Body of pancreas (tissue), 4 donors: ENCODE measurements at regions not wholly inside any gene's neighbourhood (a gene's known extent, or its start where the extent isn't known, plus 50 kb on each side); places are given as distances from the start of the nearest gene placed in this dataset.

ENCODE experiments used
- ATAC-seq: fragments of 150-250 bp; one replicate; pipeline ENCODE4 v1.9.1; 2016
- DNase-seq, 4 donors: peaks; one replicate each; pipeline ENCODE4 v3.0.0-alpha.2; 2019
- H3K27ac ChIP-seq, 4 donors: fragments of 200-600 bp; sonication (generic); 1 replicate in 3 of 4; 2 replicates in 1 of 4; pipeline versions ENCODE4 v1.5.1 to v1.6.1; 2016 to 2019; ENCODE audit warnings: mild to moderate bottlenecking in 1 of 4, mixed read lengths in 1 of 4, moderate library complexity in 1 of 4
- H3K27me3 ChIP-seq, 2 donors: fragments of 200-600 bp; sonication (generic); one replicate each; pipeline ENCODE4 v1.6.0; 2016; ENCODE audit warnings: mild to moderate bottlenecking in 1 of 2
- H3K36me3 ChIP-seq, 2 donors: fragments of 200-600 bp; sonication (generic); replicated peaks in 1 of 2; 2 replicates each; pipeline ENCODE4 v1.5.1; 2016; ENCODE audit warnings: low read depth in 2 of 2; ENCODE audit not compliant: insufficient read depth in 1 of 2
- H3K4me1 ChIP-seq: fragments of 200-600 bp; sonication (generic); one replicate; pipeline ENCODE4 v1.6.0; 2016
- H3K4me3 ChIP-seq, 2 donors: fragments of 200-600 bp; sonication (generic); 1 replicate in 1 of 2; 2 replicates in 1 of 2; pipeline ENCODE4 v1.5.1; 2016 to 2019
- H3K9me3 ChIP-seq, 3 donors: fragments of 200-600 bp; sonication (generic); 1 replicate in 2 of 3; 2 replicates in 1 of 3; pipeline ENCODE4 v1.5.1; 2016
- POLR2A ChIP-seq, 3 donors: fragments of 450-650 bp; IDR thresholded peaks; one replicate each; pipeline ENCODE4 v1.6.1; 2016; ENCODE audit warnings: antibody characterized with exemption in 3 of 3, mild to moderate bottlenecking in 2 of 3
- WGBS, 2 donors: methylation state at CpG; one replicate each; pipeline ENCODE4 v1.1.5; 2017; 5-methylcytosine and 5-hydroxymethylcytosine counted together
- intact Hi-C: fragments of 100-400 bp; cut with DNase I; formaldehyde crosslinking; loops from one replicate; pipeline ENCODE4 v1.15.1; 2023
- TF ChIP-seq, protein P1 (sequence below), 7 experiments: fragments of 450-650 bp in 4 of 7; fragments of 200-600 bp in 3 of 7; sonication (generic) in 3 of 7; IDR thresholded peaks; one replicate each; pipeline ENCODE4 v1.5.1; 2016 to 2019; ENCODE audit warnings: antibody characterized with exemption in 7 of 7

DNA sequence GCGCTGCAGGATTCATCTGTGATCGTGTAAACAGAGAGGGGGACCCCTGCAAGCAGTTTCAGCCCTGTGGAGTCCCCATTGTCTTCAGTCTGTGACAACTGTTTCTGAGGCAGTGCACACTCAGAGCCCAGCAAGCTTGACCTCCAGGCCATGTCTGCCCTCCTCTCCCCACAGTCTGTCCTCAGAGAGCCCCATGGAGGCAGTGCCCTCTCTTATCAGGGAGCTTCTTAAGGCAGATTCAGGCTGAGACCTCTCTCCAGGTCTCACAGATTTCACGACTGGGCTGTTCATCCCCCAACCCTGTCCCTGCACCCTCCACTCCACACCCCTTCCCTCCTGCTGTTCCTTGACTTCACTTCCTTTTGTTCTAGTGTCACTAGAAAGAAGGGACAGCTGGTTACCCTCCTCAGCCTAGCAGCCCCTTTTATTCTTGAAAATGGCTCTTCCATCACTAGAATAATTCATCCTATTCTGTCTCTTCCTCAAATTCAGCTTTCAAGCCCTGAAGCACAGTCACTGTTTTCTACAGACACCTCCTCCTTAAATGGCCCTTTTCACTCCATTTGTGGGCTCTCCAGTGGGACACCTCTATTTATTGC is 218.4 kb downstream of the MED10 start:
- ATAC-seq (no peak), DNase-seq (no peak)
- Histone ChIP-seq H3K27me3 (no peaks in the 10 kb centered on the region), H3K4me3 (no peak overlapping the region), H3K9me3 (no peaks in the 10 kb centered on the region), H3K4me1 (no peaks in the 10 kb centered on the region), H3K27ac (no peak overlapping the region), H3K36me3 (no peaks in the 10 kb centered on the region)
- intact Hi-C loops = no loop called here
- TF ChIP-seq, protein P1, sequence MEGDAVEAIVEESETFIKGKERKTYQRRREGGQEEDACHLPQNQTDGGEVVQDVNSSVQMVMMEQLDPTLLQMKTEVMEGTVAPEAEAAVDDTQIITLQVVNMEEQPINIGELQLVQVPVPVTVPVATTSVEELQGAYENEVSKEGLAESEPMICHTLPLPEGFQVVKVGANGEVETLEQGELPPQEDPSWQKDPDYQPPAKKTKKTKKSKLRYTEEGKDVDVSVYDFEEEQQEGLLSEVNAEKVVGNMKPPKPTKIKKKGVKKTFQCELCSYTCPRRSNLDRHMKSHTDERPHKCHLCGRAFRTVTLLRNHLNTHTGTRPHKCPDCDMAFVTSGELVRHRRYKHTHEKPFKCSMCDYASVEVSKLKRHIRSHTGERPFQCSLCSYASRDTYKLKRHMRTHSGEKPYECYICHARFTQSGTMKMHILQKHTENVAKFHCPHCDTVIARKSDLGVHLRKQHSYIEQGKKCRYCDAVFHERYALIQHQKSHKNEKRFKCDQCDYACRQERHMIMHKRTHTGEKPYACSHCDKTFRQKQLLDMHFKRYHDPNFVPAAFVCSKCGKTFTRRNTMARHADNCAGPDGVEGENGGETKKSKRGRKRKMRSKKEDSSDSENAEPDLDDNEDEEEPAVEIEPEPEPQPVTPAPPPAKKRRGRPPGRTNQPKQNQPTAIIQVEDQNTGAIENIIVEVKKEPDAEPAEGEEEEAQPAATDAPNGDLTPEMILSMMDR (IDR thresholded peaks at IDR 0.05) = no peak
- no peak for TF ChIP-seq POLR2A (IDR thresholded peaks at IDR 0.05)
- 29 to 56% methylated on average over 3 of the region's 3 CpGs for WGBS, 2 donors

DNA sequence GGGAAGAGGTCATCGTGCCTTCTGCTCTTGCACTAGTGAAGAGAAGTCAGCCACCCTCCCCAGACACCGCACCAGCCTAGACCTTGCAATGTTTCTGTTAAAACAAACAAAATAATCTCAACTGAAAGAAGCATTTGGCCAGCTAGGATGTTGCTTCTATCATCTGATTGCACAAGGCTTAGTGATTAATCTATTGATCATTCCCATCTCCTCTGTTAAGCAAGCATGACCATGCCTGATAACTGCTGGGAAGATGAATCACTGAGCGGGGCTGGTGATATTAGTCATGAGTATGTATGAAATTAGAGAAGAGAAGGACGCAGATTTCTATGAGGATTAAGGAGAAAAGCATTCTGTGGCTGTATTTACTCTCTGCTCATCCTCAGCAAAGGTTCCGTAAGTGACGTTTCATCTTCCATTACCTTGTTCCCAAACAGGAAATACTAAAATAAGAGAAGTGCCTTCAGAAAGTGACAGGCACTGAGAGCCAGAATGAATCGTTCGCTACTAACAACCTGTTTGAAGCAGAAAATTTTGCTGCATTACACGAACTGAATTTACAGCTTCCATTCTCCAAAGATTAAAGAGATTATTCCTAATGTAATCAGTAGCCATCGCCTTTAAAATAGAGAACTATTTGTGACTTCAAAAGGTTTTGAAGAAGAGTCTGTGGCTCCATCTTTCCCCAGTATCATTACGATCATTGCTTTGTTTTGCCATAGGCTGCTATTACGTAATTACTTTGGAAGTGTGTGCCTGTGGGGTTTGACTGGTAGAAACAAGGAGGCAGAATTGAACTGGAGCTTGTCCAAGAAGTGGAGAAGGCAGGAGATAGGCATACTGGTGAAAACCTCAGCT is 219.1 kb downstream of the MED10 start:
- Histone ChIP-seq H3K36me3 (no peaks in the 10 kb centered on the region), H3K9me3 (no peaks in the 10 kb centered on the region), H3K27ac (no peak overlapping the region), H3K4me1 (no peaks in the 10 kb centered on the region), H3K27me3 (no peaks in the 10 kb centered on the region), H3K4me3 (no peak overlapping the region)
- DNase-seq = peak in 1 of 4 donors; percentile 12
- no peak for TF ChIP-seq POLR2A (IDR thresholded peaks at IDR 0.05)
- TF ChIP-seq, protein P1 (IDR thresholded peaks at IDR 0.05) = no peak
- intact Hi-C loops = no loop called here
- ATAC-seq = no peak
- 30 to 43% methylated on average over 12 of the region's 12 CpGs for WGBS, 2 donors

DNA sequence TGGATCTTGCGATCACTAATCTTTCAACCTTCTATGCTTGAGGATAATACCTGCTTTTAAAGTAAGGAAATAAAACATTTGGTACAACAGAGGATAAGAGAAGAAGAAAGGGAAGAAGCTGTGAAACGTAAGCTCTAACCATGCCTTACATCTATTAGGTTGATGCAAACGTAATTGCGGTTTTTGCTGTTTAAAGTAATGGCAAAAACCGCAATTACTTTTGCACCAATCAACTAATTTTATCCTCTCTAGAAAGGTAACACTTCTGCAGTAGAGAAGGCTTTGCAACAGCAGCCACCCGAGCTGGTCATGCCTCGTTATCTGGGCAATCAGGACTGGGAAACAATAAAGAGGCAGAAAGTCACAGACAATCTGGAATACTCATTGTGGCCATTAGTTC is 224.1 kb downstream of the MED10 start:
- H3K4me3 ChIP-seq = no peak overlapping the region
- no peaks in the 10 kb centered on the region for H3K36me3 ChIP-seq
- H3K9me3 ChIP-seq = no peaks in the 10 kb centered on the region
- intact Hi-C loops = no loop called here
- no peak for DNase-seq
- H3K27ac ChIP-seq = no peak overlapping the region
- no peaks in the 10 kb centered on the region for H3K27me3 ChIP-seq
- 64 to 71% methylated on average over 7 of the region's 7 CpGs for WGBS, 2 donors
- H3K4me1 ChIP-seq = no peaks in the 10 kb centered on the region
- TF ChIP-seq, protein P1 (IDR thresholded peaks at IDR 0.05) = no peak
- no peak for TF ChIP-seq POLR2A (IDR thresholded peaks at IDR 0.05)
- ATAC-seq = no peak

DNA sequence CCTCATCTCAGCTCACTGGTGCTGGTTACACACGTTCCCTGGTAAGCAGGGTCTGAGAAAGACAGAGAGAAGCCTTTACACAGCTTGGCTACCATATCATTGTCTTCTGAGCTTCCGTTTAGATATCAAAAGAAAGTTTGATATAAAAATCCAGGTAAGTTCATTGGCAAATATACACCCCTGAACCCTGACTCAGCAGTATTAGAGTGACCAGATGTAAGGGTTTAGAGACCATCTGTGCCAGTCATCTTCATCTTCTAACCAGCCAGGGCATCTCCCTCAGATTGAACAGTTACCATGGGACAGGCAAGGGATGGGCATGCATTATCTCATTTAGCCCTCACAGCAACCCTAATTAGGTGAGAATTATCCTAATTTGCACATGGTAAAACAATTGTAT is 232.1 kb downstream of the MED10 start:
- Histone ChIP-seq H3K36me3 (no peaks in the 10 kb centered on the region), H3K27ac (no peak overlapping the region), H3K9me3 (no peaks in the 10 kb centered on the region), H3K4me1 (no peaks in the 10 kb centered on the region), H3K4me3 (no peak overlapping the region), H3K27me3 (no peaks in the 10 kb centered on the region)
- TF ChIP-seq POLR2A (IDR thresholded peaks at IDR 0.05) = no peak
- TF ChIP-seq, protein P1 (IDR thresholded peaks at IDR 0.05) = no peak
- ATAC-seq (no peak), DNase-seq (no peak)
- intact Hi-C loops = no loop called here
- WGBS, 2 donors = 51 to 55% methylated on average over 2 of the region's 2 CpGs
